ENCODE measurements at regions not wholly inside any gene's neighbourhood (a gene's known extent, or its start where the extent isn't known, plus 50 kb on each side); places are given as distances from the start of the nearest gene placed in this dataset.

DNA sequence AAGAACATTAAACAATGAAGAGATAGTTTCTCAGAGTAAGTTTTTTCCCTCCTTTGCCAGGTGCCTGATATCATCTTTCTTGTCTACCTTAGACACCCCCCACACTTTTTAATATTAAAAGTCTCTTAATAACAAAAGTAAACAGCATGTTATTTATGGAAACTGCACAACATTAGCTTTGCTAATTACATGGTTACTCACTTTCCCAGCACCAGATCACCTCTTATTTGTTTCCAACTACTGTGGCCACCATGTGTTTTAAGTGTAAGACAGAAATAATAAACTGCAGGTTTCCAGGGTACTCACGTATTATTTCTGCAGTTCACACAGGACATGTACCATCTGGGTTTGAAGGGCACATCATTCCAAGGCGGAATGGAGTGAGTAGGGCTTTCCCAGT is 125.0 kb downstream of the TRMT11 start:
- WGBS, result 96% methylated on average over 2 of the region's 2 CpGs

DNA sequence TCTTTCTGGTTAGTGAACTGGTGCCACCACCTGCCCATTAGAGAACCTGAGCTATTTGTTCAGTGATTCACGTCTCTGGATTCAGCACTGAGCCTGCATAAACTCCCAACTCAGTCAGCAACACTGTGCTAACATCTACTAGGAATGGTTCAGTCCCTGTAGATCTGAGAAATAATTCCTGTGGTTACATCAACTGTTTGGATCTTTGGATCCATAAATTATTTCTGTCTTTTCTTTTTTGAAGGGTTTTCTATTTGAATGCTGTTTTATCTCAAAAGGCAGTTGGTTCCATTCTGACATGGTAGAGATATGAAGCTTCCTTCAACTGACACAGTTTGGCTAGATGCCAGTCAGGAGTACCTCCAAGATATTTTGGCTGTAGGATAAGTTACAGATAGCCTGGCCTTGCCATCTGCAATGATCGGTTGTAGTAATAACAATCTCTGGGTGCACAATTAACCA is 125.9 kb downstream of the TRMT11 start:
- H3K4me1 ChIP-seq (ENCODE audit: control insufficient read depth in 4 of 4, insufficient read depth in 4 of 4, low read length in 3 of 4), result no peaks in the 10 kb centered on the region
- H3K4me3 ChIP-seq (ENCODE audit: low read depth in 1 of 3, low read length in 3 of 3), result no peak overlapping the region
- no peak overlapping the region for H3K27ac ChIP-seq (ENCODE audit: low read depth in 1 of 2, low read length in 2 of 2)
- H3K9me3 ChIP-seq (ENCODE audit: control insufficient read depth in 4 of 4, low read length in 3 of 4), result no peaks in the 10 kb centered on the region
- 75% methylated on average over 2 of the region's 2 CpGs for WGBS
- TF ChIP-seq RXRA (IDR thresholded peaks at IDR 0.05), result no peak
- no peak for TF ChIP-seq YY1 (IDR thresholded peaks at IDR 0.05)
- no peak for TF ChIP-seq EGR1 (IDR thresholded peaks at IDR 0.05; ENCODE audit: low read depth in 2 of 2)
- no peak for TF ChIP-seq CTCF (IDR thresholded peaks at IDR 0.05; ENCODE audit: low read depth, low read length, missing input control)
- TF ChIP-seq NR2F2 (IDR thresholded peaks at IDR 0.05), result no peak
- TF ChIP-seq RAD21 (IDR thresholded peaks at IDR 0.05), result no peak
- no peak for TF ChIP-seq REST (IDR thresholded peaks at IDR 0.05)
- TF ChIP-seq FOXA1 (IDR thresholded peaks at IDR 0.05), result no peak
- peaks cover 0 to 2% (median 0%) of the 10 kb centered on the region in 4 donors for H3K36me3 ChIP-seq (ENCODE audit: control insufficient read depth in 4 of 4, insufficient read depth in 3 of 4, low read depth in 1 of 4, low read length in 3 of 4)
- no peaks in the 10 kb centered on the region for H3K27me3 ChIP-seq (ENCODE audit: control insufficient read depth in 4 of 4, insufficient read depth in 4 of 4, low read length in 3 of 4)
- no peak for DNase-seq (ENCODE audit: low spot score)
- H3K9ac ChIP-seq (ENCODE audit: low read depth in 1 of 2, low read length in 2 of 2), result no peak overlapping the region

More for the DNA sequence above, 125.0 kb downstream of the TRMT11 start:
- no peak for TF ChIP-seq ATF3 (IDR thresholded peaks at IDR 0.05)
- no peak for TF ChIP-seq NR2F2 (IDR thresholded peaks at IDR 0.05)
- TF ChIP-seq, protein P1, sequence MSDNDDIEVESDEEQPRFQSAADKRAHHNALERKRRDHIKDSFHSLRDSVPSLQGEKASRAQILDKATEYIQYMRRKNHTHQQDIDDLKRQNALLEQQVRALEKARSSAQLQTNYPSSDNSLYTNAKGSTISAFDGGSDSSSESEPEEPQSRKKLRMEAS (IDR thresholded peaks at IDR 0.05), result no peak
- no peak for TF ChIP-seq JUND (IDR thresholded peaks at IDR 0.05)
- no peak for TF ChIP-seq FOXA2 (IDR thresholded peaks at IDR 0.05)
- no peak for TF ChIP-seq RXRA (IDR thresholded peaks at IDR 0.05)
- TF ChIP-seq, protein P2, sequence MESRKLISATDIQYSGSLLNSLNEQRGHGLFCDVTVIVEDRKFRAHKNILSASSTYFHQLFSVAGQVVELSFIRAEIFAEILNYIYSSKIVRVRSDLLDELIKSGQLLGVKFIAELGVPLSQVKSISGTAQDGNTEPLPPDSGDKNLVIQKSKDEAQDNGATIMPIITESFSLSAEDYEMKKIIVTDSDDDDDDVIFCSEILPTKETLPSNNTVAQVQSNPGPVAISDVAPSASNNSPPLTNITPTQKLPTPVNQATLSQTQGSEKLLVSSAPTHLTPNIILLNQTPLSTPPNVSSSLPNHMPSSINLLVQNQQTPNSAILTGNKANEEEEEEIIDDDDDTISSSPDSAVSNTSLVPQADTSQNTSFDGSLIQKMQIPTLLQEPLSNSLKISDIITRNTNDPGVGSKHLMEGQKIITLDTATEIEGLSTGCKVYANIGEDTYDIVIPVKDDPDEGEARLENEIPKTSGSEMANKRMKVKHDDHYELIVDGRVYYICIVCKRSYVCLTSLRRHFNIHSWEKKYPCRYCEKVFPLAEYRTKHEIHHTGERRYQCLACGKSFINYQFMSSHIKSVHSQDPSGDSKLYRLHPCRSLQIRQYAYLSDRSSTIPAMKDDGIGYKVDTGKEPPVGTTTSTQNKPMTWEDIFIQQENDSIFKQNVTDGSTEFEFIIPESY (IDR thresholded peaks at IDR 0.05), result no peak
- no peak for TF ChIP-seq RAD21 (IDR thresholded peaks at IDR 0.05)
- TF ChIP-seq GABPA (IDR thresholded peaks at IDR 0.05 in 1 of 2, conservative IDR thresholded peaks at IDR 0.05 in 1 of 2), result no peak
- TF ChIP-seq HNF4G (IDR thresholded peaks at IDR 0.05), result no peak
- TF ChIP-seq REST (IDR thresholded peaks at IDR 0.05), result no peak
- TF ChIP-seq TAF1 (conservative IDR thresholded peaks at IDR 0.05), result no peak
- TF ChIP-seq HNF4A (conservative IDR thresholded peaks at IDR 0.05), result no peak
- no peaks in the 10 kb centered on the region for H3K4me1 ChIP-seq (ENCODE audit: control insufficient read depth in 4 of 4, insufficient read depth in 4 of 4, low read length in 3 of 4)
- no peak for DNase-seq (ENCODE audit: low spot score)
- no peak overlapping the region for H3K27ac ChIP-seq (ENCODE audit: low read depth in 1 of 2, low read length in 2 of 2)
- H3K36me3 ChIP-seq (ENCODE audit: control insufficient read depth in 4 of 4, insufficient read depth in 3 of 4, low read depth in 1 of 4, low read length in 3 of 4), result no peaks in the 10 kb centered on the region
- H3K9me3 ChIP-seq (ENCODE audit: control insufficient read depth in 4 of 4, low read length in 3 of 4), result no peaks in the 10 kb centered on the region
- H3K4me3 ChIP-seq (ENCODE audit: low read depth in 1 of 3, low read length in 3 of 3), result no peak overlapping the region
- H3K27me3 ChIP-seq (ENCODE audit: control insufficient read depth in 4 of 4, insufficient read depth in 4 of 4, low read length in 3 of 4), result no peaks in the 10 kb centered on the region
- no peak overlapping the region for H3K9ac ChIP-seq (ENCODE audit: low read depth in 1 of 2, low read length in 2 of 2)
